Transverse colon (tissue), 4 donors: ENCODE measurements at regions not wholly inside any gene's neighbourhood (a gene's known extent, or its start where the extent isn't known, plus 50 kb on each side); places are given as distances from the start of the nearest gene placed in this dataset.

Source experiments
- CTCF ChIP-seq, 5 experiments: fragments of 200-600 bp in 3 of 5; fragments of 450-650 bp in 2 of 5; sonication (generic) in 3 of 5; IDR thresholded peaks; 1 replicate in 2 of 5; 2 replicates in 3 of 5; pipeline ENCODE4 v1.5.1; 2016 to 2017; ENCODE audit warnings: antibody characterized with exemption in 5 of 5, inconsistent platforms in 3 of 5, mild to moderate bottlenecking in 2 of 5, moderate library complexity in 1 of 5
- EP300 ChIP-seq: sonication (generic); formaldehyde crosslinking; IDR thresholded peaks from one replicate; pipeline ENCODE4 v1.6.1; 2017; ENCODE audit warnings: antibody characterized with exemption, low read depth
- POLR2A ChIP-seq: fragments of 450-650 bp; IDR thresholded peaks from one replicate; pipeline ENCODE4 v1.6.1; 2016; ENCODE audit warnings: antibody characterized with exemption, mild to moderate bottlenecking, moderate library complexity
- POLR2AphosphoS5 ChIP-seq, 3 donors: sonication (generic); formaldehyde crosslinking; IDR thresholded peaks; one replicate each; pipeline ENCODE4 v1.6.1; 2016; ENCODE audit warnings: antibody characterized with exemption in 3 of 3

GRCh38 chr1:240031414-240031813 lies 60.3 kb upstream of the FMN2 start:
- TF ChIP-seq POLR2A (no peak), CTCF (IDR thresholded peaks at IDR 0.05) (no peak), POLR2AphosphoS5 (IDR thresholded peaks at IDR 0.05) (no peak), EP300 (no peak)
